ENCODE measurements at regions not wholly inside any gene's neighbourhood (a gene's known extent, or its start where the extent isn't known, plus 50 kb on each side); places are given as distances from the start of the nearest gene placed in this dataset.

DNA sequence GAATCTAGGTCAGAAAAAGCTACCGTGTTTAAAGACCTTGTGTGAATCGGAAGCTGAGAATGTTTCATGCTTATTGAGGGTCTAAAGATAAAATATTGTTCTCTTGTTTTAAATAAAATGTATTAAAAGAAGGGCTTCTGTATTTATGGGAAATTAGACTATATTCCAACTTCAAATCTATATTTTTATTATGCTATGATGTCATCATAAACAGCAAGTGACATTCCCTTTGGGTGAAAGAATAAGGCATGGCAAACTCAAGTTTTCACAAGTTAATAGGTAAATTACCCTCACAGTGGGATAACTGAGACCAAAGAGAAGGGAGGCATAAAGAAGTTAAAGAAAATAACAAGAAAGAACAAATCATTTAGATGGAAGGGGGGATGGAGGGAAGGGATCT lies 333.8 kb upstream of the NR5A2 start:
- H3K27me3 Mint-ChIP-seq = peaks cover 27% of the 10 kb centered on the region
- ATAC-seq (ENCODE audit: low read depth) (no peak), DNase-seq (ENCODE audit: low spot score in 2 of 2) (no peak)
- no peaks in the 10 kb centered on the region for H3K9me3 Mint-ChIP-seq
- H3K36me3 Mint-ChIP-seq = no peaks in the 10 kb centered on the region
- no peaks in the 10 kb centered on the region for H3K4me1 Mint-ChIP-seq
- H3K27ac Mint-ChIP-seq = no peak overlapping the region
- H3K4me3 Mint-ChIP-seq = no peak overlapping the region

DNA sequence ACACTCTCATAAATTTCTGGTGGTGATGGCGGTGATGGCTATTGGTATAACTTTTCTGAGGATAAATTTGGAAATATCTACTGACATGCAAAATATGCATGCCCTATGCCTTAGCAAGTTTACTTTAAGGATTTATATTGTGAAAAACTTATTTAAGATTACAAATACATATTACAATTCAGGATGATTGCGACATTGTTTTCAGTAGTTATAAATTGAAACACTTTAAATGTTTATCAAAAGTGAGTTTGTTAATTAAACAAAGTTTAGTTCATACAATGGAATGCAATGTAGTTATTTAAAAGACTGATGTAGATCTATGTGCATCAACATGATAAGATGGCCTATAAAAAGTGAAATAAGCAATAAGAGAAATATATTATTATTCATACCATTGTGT lies 331.3 kb upstream of the NR5A2 start:
- Mint-ChIP-seq H3K27ac (no peak overlapping the region), H3K27me3 (peaks cover 24% of the 10 kb centered on the region), H3K9me3 (no peaks in the 10 kb centered on the region), H3K4me3 (no peak overlapping the region), H3K36me3 (no peaks in the 10 kb centered on the region), H3K4me1 (peaks cover 3% of the 10 kb centered on the region)
- DNase-seq (ENCODE audit: low spot score in 2 of 2) (no peak), ATAC-seq (ENCODE audit: low read depth) (no peak)

DNA sequence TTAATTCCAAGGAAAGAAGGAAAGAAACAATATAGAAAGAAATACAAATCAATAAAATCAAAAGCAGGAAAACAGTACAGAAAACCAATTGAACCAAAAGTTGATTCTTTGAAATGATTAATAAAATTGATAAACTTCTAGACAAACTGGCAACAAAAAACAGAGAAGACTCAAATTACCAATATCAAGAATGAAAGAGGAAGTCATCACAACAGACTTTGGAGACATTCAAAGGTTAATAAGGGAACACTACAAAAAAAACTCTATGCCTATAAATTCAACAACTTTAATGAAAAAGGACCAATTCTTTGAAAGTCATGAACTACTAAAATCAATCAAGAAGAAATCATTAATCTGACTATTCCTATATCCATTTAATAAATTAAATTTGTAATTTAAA lies 329.3 kb upstream of the NR5A2 start:
- Mint-ChIP-seq H3K9me3 (no peaks in the 10 kb centered on the region), H3K4me3 (no peak overlapping the region), H3K36me3 (no peaks in the 10 kb centered on the region), H3K4me1 (peaks cover 3% of the 10 kb centered on the region), H3K27me3 (peaks cover 14% of the 10 kb centered on the region), H3K27ac (no peak overlapping the region)
- DNase-seq (ENCODE audit: low spot score in 2 of 2) (no peak), ATAC-seq (ENCODE audit: low read depth) (no peak)

GRCh38 chr1:199700551-199700950 lies 327.0 kb upstream of the NR5A2 start:
- ATAC-seq (ENCODE audit: low read depth) (no peak), DNase-seq (ENCODE audit: low spot score in 2 of 2) (no peak)
- Mint-ChIP-seq H3K9me3 (no peaks in the 10 kb centered on the region), H3K4me1 (peaks cover 3% of the 10 kb centered on the region), H3K36me3 (no peaks in the 10 kb centered on the region), H3K27me3 (peaks cover 6% of the 10 kb centered on the region), H3K27ac (no peak overlapping the region), H3K4me3 (no peak overlapping the region)

GRCh38 chr1:199701726-199702125 lies 325.8 kb upstream of the NR5A2 start:
- no peak for DNase-seq (ENCODE audit: low spot score in 2 of 2)
- no peaks in the 10 kb centered on the region for H3K36me3 Mint-ChIP-seq
- no peak for ATAC-seq (ENCODE audit: low read depth)

DNA sequence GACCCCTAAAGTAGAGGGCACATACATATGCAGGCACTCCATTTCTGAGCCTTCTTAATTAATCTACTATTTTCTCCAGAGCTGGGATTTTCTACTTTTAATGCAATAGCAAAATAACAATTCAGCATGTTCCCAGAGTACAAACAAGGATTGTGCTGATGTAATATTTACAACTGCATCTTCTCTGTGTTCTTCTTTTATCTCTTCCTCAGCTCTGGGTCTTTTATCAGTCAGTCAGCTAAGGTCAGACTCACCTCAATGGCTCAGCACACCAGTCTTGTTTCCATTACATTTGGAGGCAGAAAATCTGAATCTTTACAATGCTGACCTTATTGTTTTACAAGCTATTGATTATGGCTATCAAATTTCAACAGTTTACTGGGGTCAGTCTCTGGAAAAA lies 323.3 kb upstream of the NR5A2 start:
- H3K4me1 Mint-ChIP-seq = peaks cover 3% of the 10 kb centered on the region
- H3K36me3 Mint-ChIP-seq = no peaks in the 10 kb centered on the region
- ATAC-seq (ENCODE audit: low read depth) (no peak), DNase-seq (ENCODE audit: low spot score in 2 of 2) (no peak)
- H3K4me3 Mint-ChIP-seq = no peak overlapping the region
- H3K27ac Mint-ChIP-seq = no peak overlapping the region
- peaks cover 4% of the 10 kb centered on the region for H3K27me3 Mint-ChIP-seq
- no peaks in the 10 kb centered on the region for H3K9me3 Mint-ChIP-seq

More at GRCh38 chr1:199701726-199702125, 325.8 kb upstream of the NR5A2 start:
- Mint-ChIP-seq H3K9me3 (no peaks in the 10 kb centered on the region), H3K4me1 (peaks cover 3% of the 10 kb centered on the region), H3K27ac (no peak overlapping the region), H3K27me3 (peaks cover 6% of the 10 kb centered on the region), H3K4me3 (no peak overlapping the region)

DNA sequence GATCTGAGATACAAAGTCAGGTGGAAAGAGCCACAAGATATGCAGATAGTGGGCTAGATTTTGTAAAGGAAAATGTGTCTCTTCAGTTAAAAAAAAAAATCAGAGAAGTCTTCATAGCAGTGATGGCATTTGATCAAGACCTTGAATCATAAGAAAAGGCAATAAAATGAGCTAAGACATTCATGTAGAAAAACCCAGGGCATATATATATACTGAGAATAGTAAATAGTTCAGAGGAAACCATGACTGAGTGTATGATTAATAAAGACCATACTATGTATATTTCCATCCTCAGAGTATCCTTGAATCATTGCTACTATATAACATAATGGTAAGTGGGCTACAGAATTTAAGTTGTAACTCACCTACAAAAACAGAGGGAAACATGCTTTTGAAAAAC lies 321.7 kb upstream of the NR5A2 start:
- H3K4me1 Mint-ChIP-seq = no peaks in the 10 kb centered on the region
- DNase-seq (ENCODE audit: low spot score in 2 of 2) (no peak), ATAC-seq (ENCODE audit: low read depth) (no peak)
- no peak overlapping the region for H3K4me3 Mint-ChIP-seq
- H3K27ac Mint-ChIP-seq = no peak overlapping the region
- peaks cover 5% of the 10 kb centered on the region for H3K27me3 Mint-ChIP-seq
- peaks cover 8% of the 10 kb centered on the region for H3K9me3 Mint-ChIP-seq
- no peaks in the 10 kb centered on the region for H3K36me3 Mint-ChIP-seq

- no peaks in the 10 kb centered on the region for H3K4me1 Mint-ChIP-seq
- DNase-seq (ENCODE audit: low spot score in 2 of 2) (no peak), ATAC-seq (ENCODE audit: low read depth) (no peak)
- no peak overlapping the region for H3K27ac Mint-ChIP-seq
- peaks cover 19% of the 10 kb centered on the region for H3K9me3 Mint-ChIP-seq
- H3K27me3 Mint-ChIP-seq = peaks cover 9% of the 10 kb centered on the region
- peaks cover 2% of the 10 kb centered on the region for H3K36me3 Mint-ChIP-seq
- no peak overlapping the region for H3K4me3 Mint-ChIP-seq
These were observed 320.5 kb upstream of the NR5A2 start for GRCh38 chr1:199706826-199707606.

- Mint-ChIP-seq H3K9me3 (peaks cover 20% of the 10 kb centered on the region), H3K36me3 (peaks cover 2% of the 10 kb centered on the region)
- ATAC-seq (ENCODE audit: low read depth) = no peak
These were observed 316.5 kb upstream of the NR5A2 start for GRCh38 chr1:199710974-199711373.

GRCh38 chr1:199716729-199717128 lies 310.8 kb upstream of the NR5A2 start:
- no peak overlapping the region for H3K27ac Mint-ChIP-seq
- H3K27me3 Mint-ChIP-seq = peaks cover 10% of the 10 kb centered on the region
- no peak for DNase-seq (ENCODE audit: low spot score in 2 of 2)
- H3K4me3 Mint-ChIP-seq = no peak overlapping the region
- H3K36me3 Mint-ChIP-seq = peaks cover 2% of the 10 kb centered on the region
- H3K4me1 Mint-ChIP-seq = no peaks in the 10 kb centered on the region
- peaks cover 6% of the 10 kb centered on the region for H3K9me3 Mint-ChIP-seq
- ATAC-seq (ENCODE audit: low read depth) = no peak

More at GRCh38 chr1:199710974-199711373, 316.5 kb upstream of the NR5A2 start:
- Mint-ChIP-seq H3K4me3 (no peak overlapping the region), H3K27ac (no peak overlapping the region), H3K27me3 (peaks cover 10% of the 10 kb centered on the region), H3K4me1 (no peaks in the 10 kb centered on the region)
- DNase-seq (ENCODE audit: low spot score in 2 of 2) = no peak

DNA sequence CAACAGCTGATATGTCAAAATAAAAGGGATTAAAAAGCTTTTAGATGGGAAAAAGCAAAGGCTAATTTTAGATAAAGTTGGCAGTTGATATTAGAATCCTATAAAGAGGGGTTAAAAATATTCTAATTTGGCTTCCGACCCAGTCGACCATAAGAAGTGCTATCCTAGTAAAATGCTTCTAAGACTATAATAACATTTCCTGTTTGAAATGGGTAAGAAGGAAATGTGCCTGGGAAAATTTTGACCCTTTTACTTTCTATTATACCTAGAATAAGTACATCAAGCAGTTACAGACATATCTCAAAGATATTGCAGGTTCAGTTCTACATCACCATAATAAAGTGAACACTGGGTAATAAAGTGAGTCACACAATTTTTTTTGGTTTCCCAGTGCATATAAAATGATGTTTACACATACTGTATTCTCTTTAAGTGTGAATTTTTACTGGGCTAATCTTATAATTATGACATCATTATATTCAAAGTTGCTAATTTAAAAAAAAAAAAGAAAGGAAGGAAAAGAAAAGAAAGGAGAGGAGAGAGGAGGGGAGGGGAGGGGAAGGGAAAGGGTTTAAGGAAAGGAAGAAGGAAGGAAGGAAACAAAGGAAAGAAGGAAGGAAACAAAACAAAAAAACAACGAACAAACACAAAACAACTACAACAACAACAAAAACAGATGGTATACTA lies 308.2 kb upstream of the NR5A2 start:
- ATAC-seq (ENCODE audit: low read depth) (no peak), DNase-seq (ENCODE audit: low spot score in 2 of 2) (no peak)
- Mint-ChIP-seq H3K4me3 (no peak overlapping the region), H3K36me3 (no peaks in the 10 kb centered on the region), H3K27ac (no peak overlapping the region), H3K9me3 (peaks cover 2% of the 10 kb centered on the region), H3K27me3 (peaks cover 9% of the 10 kb centered on the region), H3K4me1 (no peaks in the 10 kb centered on the region)

GRCh38 chr1:199720496-199720895 lies 307.0 kb upstream of the NR5A2 start:
- H3K27me3 Mint-ChIP-seq = peaks cover 8% of the 10 kb centered on the region
- peaks cover 2% of the 10 kb centered on the region for H3K9me3 Mint-ChIP-seq
- H3K4me3 Mint-ChIP-seq = no peak overlapping the region
- no peaks in the 10 kb centered on the region for H3K36me3 Mint-ChIP-seq
- DNase-seq (ENCODE audit: low spot score in 2 of 2) = no peak
- no peak for ATAC-seq (ENCODE audit: low read depth)
- no peak overlapping the region for H3K27ac Mint-ChIP-seq
- H3K4me1 Mint-ChIP-seq = peaks cover 3% of the 10 kb centered on the region

DNA sequence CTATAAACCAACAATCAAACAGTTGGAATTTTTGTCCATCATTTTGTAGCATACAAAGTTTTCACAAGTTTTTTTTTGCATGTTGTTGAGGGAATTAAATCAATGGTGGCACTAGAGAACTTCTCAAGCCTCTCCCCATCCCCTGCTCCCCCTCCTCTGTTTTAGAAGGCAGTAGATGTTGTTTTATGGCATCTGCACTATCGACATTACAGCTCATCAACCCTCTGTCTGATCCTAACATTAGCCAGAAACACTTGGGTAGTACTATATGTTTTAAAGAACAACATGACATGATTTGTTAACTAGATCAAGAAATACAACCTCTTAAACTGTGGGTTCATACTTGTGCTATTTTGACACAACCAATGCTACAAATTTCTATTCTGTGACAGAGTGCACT lies 306.5 kb upstream of the NR5A2 start:
- ATAC-seq (ENCODE audit: low read depth) (no peak), DNase-seq (ENCODE audit: low spot score in 2 of 2) (no peak)
- Mint-ChIP-seq H3K4me1 (peaks cover 3% of the 10 kb centered on the region), H3K9me3 (peaks cover 2% of the 10 kb centered on the region), H3K36me3 (no peaks in the 10 kb centered on the region), H3K27ac (no peak overlapping the region), H3K27me3 (peaks cover 11% of the 10 kb centered on the region), H3K4me3 (no peak overlapping the region)

DNA sequence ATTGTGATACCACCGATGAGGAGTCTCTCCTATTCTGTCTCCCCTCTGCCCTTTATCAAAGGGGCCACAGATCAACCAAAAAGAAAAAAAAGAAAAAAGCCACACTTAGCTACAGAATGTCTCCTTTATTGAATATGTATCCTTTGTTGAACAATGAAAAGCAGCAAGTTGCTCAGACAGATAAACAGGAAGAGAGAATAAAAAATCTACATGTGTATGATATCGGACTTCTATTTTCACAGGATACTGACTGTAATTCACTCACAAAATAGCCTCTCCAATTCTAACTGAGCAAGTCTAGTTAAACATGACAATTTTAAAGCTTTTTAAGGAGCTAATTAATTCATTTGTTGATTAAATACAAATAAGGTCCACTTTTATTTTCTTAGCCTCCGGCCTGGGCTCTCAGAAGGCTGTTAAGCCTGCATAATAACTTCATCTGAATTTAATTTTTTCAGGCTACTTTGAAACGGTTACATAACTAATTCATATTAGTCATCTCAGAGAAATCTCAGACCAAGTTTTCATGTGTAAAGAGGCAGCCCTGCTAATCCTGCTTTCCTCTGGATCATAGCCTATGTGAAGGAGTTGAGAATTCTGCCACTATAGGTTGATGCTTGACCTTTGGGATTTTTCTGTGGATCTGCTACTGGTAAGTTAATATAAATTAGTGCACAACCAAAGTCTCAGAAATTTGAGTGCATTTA lies 304.1 kb upstream of the NR5A2 start:
- no peaks in the 10 kb centered on the region for H3K9me3 Mint-ChIP-seq
- H3K4me3 Mint-ChIP-seq = no peak overlapping the region
- H3K4me1 Mint-ChIP-seq = peaks cover 3% of the 10 kb centered on the region
- peaks cover 11% of the 10 kb centered on the region for H3K27me3 Mint-ChIP-seq
- peaks cover 2% of the 10 kb centered on the region for H3K36me3 Mint-ChIP-seq
- ATAC-seq (ENCODE audit: low read depth) (no peak), DNase-seq (ENCODE audit: low spot score in 2 of 2) (no peak)
- H3K27ac Mint-ChIP-seq = no peak overlapping the region

Data from memory B cell (primary cell).